MCF 10A (cell line): ENCODE measurements at regions not wholly inside any gene's neighbourhood (a gene's known extent, or its start where the extent isn't known, plus 50 kb on each side); places are given as distances from the start of the nearest gene placed in this dataset.

ENCODE experiments used
- BruUV-seq: library from RNA; stranded (reverse); fragments of 400-500 nt; replicated peaks from 2 replicates; lab custom pipeline; 2021; lab: Mats Ljungman, UMichigan
- CTCF ChIA-PET: fragments of 300-600 bp; sonication (Branson Sonifier 250); formaldehyde crosslinking; extraction: SDS; loops from one replicate; lab custom pipeline; 2021; ENCODE audit warnings: antibody characterized with exemption, inconsistent platforms; lab: Yijun Ruan, JAX
- POLR2A ChIA-PET: fragments of 300-600, 350-650 bp; sonication (Branson Sonifier 250); formaldehyde crosslinking; extraction: SDS; loops from one replicate; lab custom pipeline; 2020; ENCODE audit warnings: antibody characterized with exemption, inconsistent platforms; lab: Yijun Ruan, JAX
- DNase-seq: peaks from one replicate; pipeline ENCODE4 v3.0.0-alpha.2; 2018; ENCODE audit not compliant: unreplicated experiment
- H3K27ac Mint-ChIP-seq: one replicate; pipeline ENCODE4 v1.8.0; 2022; ENCODE audit warnings: mild to moderate bottlenecking, low read depth, mixed read lengths; ENCODE audit not compliant: unreplicated experiment
- H3K27me3 Mint-ChIP-seq: one replicate; pipeline ENCODE4 v1.8.0; 2022; ENCODE audit warnings: mixed read lengths; ENCODE audit not compliant: insufficient read depth, unreplicated experiment
- H3K36me3 Mint-ChIP-seq: one replicate; pipeline ENCODE4 v1.8.0; 2022; ENCODE audit warnings: mild to moderate bottlenecking, moderate library complexity, mixed read lengths; ENCODE audit not compliant: insufficient read depth, unreplicated experiment
- H3K4me1 Mint-ChIP-seq: one replicate; pipeline ENCODE4 v1.8.0; 2022; ENCODE audit warnings: mixed read lengths; ENCODE audit not compliant: insufficient read depth, unreplicated experiment
- H3K4me3 Mint-ChIP-seq: one replicate; pipeline ENCODE4 v1.8.0; 2022; ENCODE audit warnings: mild to moderate bottlenecking, moderate library complexity, mixed read lengths; ENCODE audit not compliant: unreplicated experiment
- H3K9me3 Mint-ChIP-seq: one replicate; pipeline ENCODE4 v1.8.0; 2022; ENCODE audit warnings: mixed read lengths; ENCODE audit not compliant: unreplicated experiment
- intact Hi-C: fragments of 100-400 bp; cut with micrococcal nuclease; formaldehyde crosslinking; loops from 2 replicates; pipeline ENCODE4 v1.14.1; 2022
- TF ChIP-seq, protein P1 (sequence below): fragments of 200-600 bp; IDR thresholded peaks from one replicate; pipeline ENCODE4 v1.8.0; 2022; ENCODE audit warnings: antibody characterized with exemption, mild to moderate bottlenecking; ENCODE audit not compliant: unreplicated experiment

- Mint-ChIP-seq H3K36me3 (no peaks in the 10 kb centered on the region), H3K4me3 (no peak overlapping the region), H3K27me3 (no peaks in the 10 kb centered on the region), H3K9me3 (no peaks in the 10 kb centered on the region), H3K27ac (no peak overlapping the region), H3K4me1 (no peaks in the 10 kb centered on the region)
- TF ChIP-seq, protein P1, sequence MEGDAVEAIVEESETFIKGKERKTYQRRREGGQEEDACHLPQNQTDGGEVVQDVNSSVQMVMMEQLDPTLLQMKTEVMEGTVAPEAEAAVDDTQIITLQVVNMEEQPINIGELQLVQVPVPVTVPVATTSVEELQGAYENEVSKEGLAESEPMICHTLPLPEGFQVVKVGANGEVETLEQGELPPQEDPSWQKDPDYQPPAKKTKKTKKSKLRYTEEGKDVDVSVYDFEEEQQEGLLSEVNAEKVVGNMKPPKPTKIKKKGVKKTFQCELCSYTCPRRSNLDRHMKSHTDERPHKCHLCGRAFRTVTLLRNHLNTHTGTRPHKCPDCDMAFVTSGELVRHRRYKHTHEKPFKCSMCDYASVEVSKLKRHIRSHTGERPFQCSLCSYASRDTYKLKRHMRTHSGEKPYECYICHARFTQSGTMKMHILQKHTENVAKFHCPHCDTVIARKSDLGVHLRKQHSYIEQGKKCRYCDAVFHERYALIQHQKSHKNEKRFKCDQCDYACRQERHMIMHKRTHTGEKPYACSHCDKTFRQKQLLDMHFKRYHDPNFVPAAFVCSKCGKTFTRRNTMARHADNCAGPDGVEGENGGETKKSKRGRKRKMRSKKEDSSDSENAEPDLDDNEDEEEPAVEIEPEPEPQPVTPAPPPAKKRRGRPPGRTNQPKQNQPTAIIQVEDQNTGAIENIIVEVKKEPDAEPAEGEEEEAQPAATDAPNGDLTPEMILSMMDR, result no peak
- intact Hi-C loops, result no loop called here
- DNase-seq, result no peak
- BruUV-seq, result no TSS peak
- CTCF ChIA-PET, result no interaction called here
- POLR2A ChIA-PET, result no interaction called here
Observed at GRCh38 chr17:65368341-65368740, 193.1 kb downstream of the AXIN2 start.

DNA sequence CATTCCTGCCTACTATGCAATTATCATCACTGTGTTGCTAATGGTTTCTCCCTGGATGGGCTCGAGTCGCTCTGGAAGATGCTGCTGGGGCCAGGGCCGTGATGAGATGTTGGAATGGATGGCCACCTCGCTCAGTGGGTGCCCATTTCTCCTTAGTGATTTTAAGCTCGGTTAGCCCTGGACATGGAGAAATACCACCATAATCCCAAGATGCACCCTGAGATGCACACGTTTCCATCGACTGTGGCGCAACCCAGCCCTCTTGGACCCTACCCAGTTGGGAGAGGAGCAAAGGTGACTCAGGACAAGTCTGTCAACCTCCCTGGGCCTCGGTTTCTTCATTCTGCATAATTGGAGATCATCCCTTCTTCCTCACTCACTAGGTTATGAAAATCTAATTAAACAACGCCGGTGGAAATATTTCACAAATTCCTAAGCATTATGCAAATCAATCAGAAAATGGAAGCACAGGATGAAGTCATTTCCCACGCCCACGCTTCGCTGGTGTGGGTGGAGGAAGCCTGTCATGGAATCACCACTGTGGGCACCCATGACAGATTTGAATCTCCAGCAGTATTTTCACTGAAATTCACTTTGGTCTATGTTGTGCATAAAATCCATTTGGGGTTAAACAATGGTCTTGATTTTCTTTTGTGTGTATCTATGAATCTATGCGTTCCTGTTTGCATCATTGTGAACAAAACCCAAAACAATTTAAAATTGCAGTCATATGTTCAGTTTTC lies 195.2 kb downstream of the AXIN2 start:
- DNase-seq, result no peak
- no TSS peak for BruUV-seq
- intact Hi-C loops, result no loop called here
- Mint-ChIP-seq H3K4me1 (no peaks in the 10 kb centered on the region), H3K9me3 (no peaks in the 10 kb centered on the region), H3K4me3 (no peak overlapping the region), H3K27ac (no peak overlapping the region), H3K27me3 (no peaks in the 10 kb centered on the region), H3K36me3 (no peaks in the 10 kb centered on the region)
- ChIA-PET POLR2A (no interaction called here), CTCF (interaction anchor here (0.7 kb wide), 1 partner anchor 1561 kb away, joined by 4 read pairs; no protein-coding TSS in a partner anchor)
- TF ChIP-seq, protein P1, result no peak

DNA sequence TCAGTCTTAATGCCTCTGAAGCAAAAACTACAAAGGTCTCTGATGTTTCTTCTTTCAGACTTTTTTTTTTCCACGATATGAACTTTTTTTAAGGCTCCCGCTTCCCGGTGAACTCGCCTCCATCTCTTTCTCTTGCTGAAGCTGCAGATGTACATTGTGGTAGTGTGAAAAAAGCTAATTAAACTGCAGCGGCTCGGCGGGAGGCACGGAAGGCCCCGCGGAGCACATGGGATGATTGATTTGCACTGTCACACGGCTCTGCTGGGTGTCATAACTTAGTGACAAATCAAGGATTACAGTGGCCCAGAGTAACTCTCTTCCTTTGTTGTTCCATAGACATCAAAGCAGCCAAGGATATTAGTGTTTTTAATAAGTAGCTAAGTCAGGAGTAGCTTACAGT lies 196.3 kb downstream of the AXIN2 start:
- no peaks in the 10 kb centered on the region for H3K27me3 Mint-ChIP-seq
- no peaks in the 10 kb centered on the region for H3K9me3 Mint-ChIP-seq
- no peak overlapping the region for H3K4me3 Mint-ChIP-seq
- ChIA-PET CTCF (no interaction called here), POLR2A (no interaction called here)
- no peak for DNase-seq
- H3K36me3 Mint-ChIP-seq, result no peaks in the 10 kb centered on the region
- TF ChIP-seq, protein P1, result no peak
- H3K27ac Mint-ChIP-seq, result no peak overlapping the region
- no TSS peak for BruUV-seq
- no peaks in the 10 kb centered on the region for H3K4me1 Mint-ChIP-seq
- intact Hi-C loops, result no loop called here

DNA sequence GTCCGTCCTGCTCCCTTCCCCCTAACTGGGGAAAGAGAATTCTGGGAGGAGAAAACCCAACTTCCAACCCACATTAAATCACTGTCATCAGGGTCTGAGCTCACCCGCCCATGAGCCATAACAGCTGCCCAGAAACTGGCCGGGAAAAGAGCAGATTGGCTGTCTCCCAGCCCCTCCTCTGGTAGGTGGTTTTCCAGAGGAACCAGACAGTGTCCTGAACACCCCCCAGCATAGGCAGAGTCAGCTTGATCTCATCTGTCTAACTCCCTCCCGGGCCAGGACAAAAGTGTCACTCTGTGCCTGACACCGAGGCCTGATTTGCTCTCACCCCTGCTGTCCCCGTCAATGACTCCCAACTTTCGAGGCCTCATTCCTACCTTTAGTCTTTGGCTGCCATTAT lies 197.0 kb downstream of the AXIN2 start:
- ChIA-PET POLR2A (interaction anchor here (1.2 kb wide), 1 partner anchor 9 kb away, joined by 4 read pairs; no protein-coding TSS in a partner anchor), CTCF (interaction anchor here (0.7 kb wide), 1 partner anchor 70 kb away, joined by 3 read pairs; no protein-coding TSS in a partner anchor)
- Mint-ChIP-seq H3K4me3 (no peak overlapping the region), H3K27ac (no peak overlapping the region), H3K4me1 (peaks cover 2% of the 10 kb centered on the region), H3K36me3 (no peaks in the 10 kb centered on the region), H3K27me3 (no peaks in the 10 kb centered on the region), H3K9me3 (no peaks in the 10 kb centered on the region)
- TF ChIP-seq, protein P1, result no peak
- intact Hi-C loops, result no loop called here
- DNase-seq, result no peak
- no TSS peak for BruUV-seq
